PC-3 (cell line): ENCODE measurements at regions not wholly inside any gene's neighbourhood (a gene's known extent, or its start where the extent isn't known, plus 50 kb on each side); places are given as distances from the start of the nearest gene placed in this dataset.

ENCODE experiments used
- EZH2phosphoT487 ChIP-seq: fragments of 300-600 bp; sonication (generic); IDR thresholded peaks from 2 replicates; pipeline ENCODE4 v1.6.1; 2018; ENCODE audit warnings: mild to moderate bottlenecking, antibody characterized with exemption, low read length, borderline replicate concordance
- TF ChIP-seq, protein P1 (sequence below): fragments of 300-600 bp; sonication (generic); conservative IDR thresholded peaks from 2 replicates; pipeline ENCODE4 v1.5.1; 2017; ENCODE audit warnings: antibody characterized with exemption, low read depth, mild to moderate bottlenecking, low read length

DNA sequence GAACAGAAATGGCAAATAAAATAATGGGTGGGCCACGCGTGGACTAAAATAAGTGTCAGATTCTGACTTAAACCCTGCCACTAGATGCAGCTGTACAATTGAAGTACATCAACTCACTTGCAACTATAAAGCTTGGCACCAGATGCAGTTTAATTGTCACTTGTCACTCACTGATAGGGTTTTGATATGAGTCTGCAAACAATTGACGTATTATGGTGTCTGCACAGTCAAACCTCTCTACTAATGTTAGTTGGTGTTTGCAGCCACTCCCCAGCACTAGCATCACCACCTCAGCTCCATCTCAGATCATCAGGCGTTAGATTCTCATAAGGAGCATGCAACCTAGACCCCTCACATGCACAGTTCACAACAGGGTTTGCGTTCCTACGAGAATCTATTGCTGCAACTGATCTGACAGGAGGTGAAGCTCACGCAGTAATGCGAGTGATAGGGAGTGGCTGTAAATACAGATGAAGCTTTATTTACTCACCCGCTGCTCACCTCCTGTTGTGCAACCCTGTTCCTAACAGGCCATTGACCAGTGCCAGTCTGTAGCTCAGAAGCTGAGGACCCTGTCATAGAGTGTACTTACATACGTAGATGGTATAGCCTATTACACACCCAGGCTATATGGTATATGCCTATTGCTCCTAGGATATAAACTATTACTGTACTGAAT lies 72.1 kb upstream of the SEMA6A start:
- TF ChIP-seq, protein P1, sequence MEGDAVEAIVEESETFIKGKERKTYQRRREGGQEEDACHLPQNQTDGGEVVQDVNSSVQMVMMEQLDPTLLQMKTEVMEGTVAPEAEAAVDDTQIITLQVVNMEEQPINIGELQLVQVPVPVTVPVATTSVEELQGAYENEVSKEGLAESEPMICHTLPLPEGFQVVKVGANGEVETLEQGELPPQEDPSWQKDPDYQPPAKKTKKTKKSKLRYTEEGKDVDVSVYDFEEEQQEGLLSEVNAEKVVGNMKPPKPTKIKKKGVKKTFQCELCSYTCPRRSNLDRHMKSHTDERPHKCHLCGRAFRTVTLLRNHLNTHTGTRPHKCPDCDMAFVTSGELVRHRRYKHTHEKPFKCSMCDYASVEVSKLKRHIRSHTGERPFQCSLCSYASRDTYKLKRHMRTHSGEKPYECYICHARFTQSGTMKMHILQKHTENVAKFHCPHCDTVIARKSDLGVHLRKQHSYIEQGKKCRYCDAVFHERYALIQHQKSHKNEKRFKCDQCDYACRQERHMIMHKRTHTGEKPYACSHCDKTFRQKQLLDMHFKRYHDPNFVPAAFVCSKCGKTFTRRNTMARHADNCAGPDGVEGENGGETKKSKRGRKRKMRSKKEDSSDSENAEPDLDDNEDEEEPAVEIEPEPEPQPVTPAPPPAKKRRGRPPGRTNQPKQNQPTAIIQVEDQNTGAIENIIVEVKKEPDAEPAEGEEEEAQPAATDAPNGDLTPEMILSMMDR: no peak
- TF ChIP-seq EZH2phosphoT487: no peak
